ENCODE measurements at regions not wholly inside any gene's neighbourhood (a gene's known extent, or its start where the extent isn't known, plus 50 kb on each side); places are given as distances from the start of the nearest gene placed in this dataset.

GRCh38 chr18:40088130-40088529 is 1866.9 kb upstream of the PIK3C3 start:
- DNase-seq = no peak

- no peak for DNase-seq
These were observed 1875.2 kb upstream of the PIK3C3 start for GRCh38 chr18:40079786-40080185.

DNA sequence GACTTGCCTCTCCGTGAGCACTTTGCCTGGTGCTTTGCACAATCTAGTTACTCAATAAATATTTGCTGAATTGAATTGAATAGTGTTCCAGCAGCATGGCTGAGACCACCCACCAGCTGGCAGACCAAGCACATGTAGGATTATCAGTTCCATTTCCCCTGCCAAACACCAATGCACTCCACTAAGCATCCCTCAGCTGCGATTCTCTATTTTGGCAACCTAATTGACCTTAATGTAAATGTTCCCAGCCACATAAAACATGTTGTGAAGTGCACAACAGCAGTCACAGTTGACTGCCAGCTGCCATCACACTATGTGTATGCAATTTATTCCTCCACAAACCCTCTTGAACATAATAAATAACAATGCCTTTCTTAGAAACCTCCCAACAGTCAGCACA is 1879.4 kb upstream of the PIK3C3 start:
- DNase-seq = no peak

DNA sequence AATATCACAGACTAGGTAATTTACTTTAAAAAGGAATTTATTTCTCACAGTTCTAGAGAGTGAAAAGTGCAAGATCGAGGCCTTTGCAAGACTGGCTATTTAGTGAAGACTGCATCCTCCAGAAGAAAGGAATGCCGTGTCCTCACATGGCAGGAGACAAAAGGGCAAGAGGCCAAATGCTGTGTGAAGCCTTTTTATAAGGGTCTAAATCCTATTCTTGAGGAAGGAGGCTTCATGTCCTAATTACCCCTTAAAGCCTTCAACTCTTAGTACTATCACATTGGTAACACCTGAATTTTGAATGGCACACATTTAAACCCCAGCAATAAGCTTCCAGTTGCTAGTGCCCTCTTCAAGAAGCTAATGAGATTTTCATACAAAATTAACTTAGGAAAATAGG is 1882.3 kb upstream of the PIK3C3 start:
- DNase-seq = no peak

- DNase-seq = no peak
These were observed 1888.7 kb upstream of the PIK3C3 start for GRCh38 chr18:40066368-40066767.

- no peak for DNase-seq
These were observed 1891.5 kb upstream of the PIK3C3 start for GRCh38 chr18:40063488-40063887.

DNA sequence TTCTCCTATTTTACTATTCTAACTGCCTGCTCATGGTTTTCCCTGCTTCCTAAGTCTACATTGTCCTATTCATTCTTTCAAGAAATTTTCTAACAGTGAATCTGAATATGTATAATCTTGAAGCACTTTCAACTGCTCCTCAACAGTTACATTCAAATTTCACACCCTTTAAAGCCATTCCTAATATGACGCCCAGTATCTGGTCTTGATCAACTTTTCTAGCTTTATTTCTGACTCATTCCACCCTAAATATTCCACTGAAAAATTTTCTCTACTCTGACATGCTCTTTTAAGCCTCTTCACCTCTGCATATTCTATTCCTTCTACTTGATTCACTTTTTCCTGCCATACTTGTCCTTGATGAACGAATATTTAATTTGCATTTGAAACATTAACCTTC is 1893.9 kb upstream of the PIK3C3 start:
- no peak for DNase-seq

DNA sequence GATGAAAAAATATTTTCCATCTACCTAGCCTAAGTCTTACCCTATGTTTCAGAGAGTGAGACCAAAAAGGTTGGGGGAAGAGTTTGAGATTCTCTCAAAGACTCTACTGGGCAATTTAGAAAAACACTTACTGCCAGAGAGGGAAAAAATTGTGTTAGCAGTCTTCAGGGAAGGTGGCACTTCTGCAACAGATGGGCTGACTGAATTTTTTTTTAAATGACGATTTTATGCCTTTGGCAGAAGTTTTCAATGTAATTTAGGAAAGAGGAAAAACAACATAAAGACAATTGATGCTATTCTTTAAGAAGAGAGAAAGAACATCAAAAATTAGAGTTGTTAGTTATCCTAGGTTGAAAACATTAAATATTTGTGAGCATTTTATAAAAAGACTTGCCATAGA is 1894.5 kb upstream of the PIK3C3 start:
- DNase-seq = no peak

GRCh38 chr18:40058811-40059570 is 1896.0 kb upstream of the PIK3C3 start:
- DNase-seq = peak; percentile 46

- DNase-seq = no peak
These were observed 1898.8 kb upstream of the PIK3C3 start for GRCh38 chr18:40056079-40056692.

DNA sequence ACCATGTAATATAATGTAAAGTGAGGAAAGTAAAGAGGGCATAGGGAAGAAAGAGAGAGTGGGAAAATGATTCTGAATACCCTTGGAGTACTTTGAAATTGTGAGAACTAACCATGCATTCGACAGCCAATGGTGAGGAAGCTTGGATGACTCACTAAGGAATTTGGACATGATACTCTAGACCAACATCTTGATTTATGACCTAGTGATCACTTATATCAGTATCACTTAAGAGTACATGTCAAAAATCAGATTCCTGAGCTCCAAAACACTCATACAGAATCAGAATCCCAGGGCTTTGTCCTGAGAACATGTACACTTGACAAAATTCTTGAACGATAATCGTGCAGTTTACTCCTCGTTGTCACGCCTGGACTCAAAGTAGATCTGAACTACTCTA is 1899.8 kb upstream of the PIK3C3 start:
- no peak for DNase-seq

DNA sequence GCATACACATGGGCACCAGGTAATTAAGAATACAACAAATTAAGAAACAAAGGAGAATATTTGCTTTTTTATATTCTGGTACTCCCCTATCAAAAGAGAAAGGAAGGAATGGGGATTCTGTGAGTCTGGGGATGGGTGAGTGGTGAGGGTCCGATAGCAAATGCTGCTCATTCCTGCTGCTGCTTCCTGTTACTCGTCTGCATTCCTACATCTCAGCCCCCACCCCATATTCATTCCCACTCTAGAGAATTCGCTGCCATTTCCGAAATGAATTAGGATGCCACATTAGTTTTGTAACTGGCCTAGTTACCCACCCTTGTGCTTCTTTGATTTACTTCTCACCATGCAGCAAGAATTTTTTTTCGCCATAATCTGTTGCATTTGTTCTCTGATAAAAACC is 1905.3 kb upstream of the PIK3C3 start:
- DNase-seq = no peak

- DNase-seq = no peak
These were observed 1906.0 kb upstream of the PIK3C3 start for GRCh38 chr18:40048886-40049650.

GRCh38 chr18:40048253-40048652 is 1906.8 kb upstream of the PIK3C3 start:
- DNase-seq = no peak

- DNase-seq = no peak
These were observed 1908.4 kb upstream of the PIK3C3 start for GRCh38 chr18:40046596-40046995.

- no peak for DNase-seq
These were observed 1913.1 kb upstream of the PIK3C3 start for GRCh38 chr18:40041951-40042350.

- no peak for DNase-seq
These were observed 1914.5 kb upstream of the PIK3C3 start for GRCh38 chr18:40040574-40040973.

DNA sequence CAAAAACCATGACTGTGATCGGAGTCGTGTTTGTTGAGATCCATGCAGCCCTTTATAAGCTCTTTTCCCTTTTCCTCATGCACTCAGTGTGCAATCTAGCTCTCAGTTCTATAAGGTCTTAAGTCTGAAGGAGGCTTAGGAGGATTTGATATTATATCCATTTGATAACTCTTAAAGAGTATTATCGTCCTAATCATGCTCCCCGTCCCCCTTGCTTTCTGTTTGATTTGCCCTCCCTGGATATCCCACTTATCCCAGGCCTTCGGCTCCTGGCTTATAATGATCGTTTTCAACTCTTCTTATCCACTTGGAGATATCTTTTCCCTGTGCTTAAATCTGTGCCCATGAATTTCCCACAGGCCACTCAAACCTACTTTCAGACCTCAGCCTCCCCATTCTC is 1917.7 kb upstream of the PIK3C3 start:
- DNase-seq = no peak

- DNase-seq = no peak
These were observed 1918.2 kb upstream of the PIK3C3 start for GRCh38 chr18:40036861-40037260.

GRCh38 chr18:40035966-40036365 is 1919.1 kb upstream of the PIK3C3 start:
- DNase-seq = no peak

- no peak for DNase-seq
These were observed 1923.0 kb upstream of the PIK3C3 start for GRCh38 chr18:40032076-40032475.

- DNase-seq = no peak
These were observed 1923.6 kb upstream of the PIK3C3 start for GRCh38 chr18:40031435-40031834.

- DNase-seq = no peak
These were observed 1935.1 kb upstream of the PIK3C3 start for GRCh38 chr18:40019797-40020392.

- DNase-seq = no peak
These were observed 1936.8 kb upstream of the PIK3C3 start for GRCh38 chr18:40018266-40018665.

All from hematopoietic multipotent progenitor cell treated with erythropoietin and hydrocortisone succinate and interleukin-3 and kit ligand, for 6 days (in vitro differentiated cells).